D341Med (cell line): ENCODE measurements at regions not wholly inside any gene's neighbourhood (a gene's known extent, or its start where the extent isn't known, plus 50 kb on each side); places are given as distances from the start of the nearest gene placed in this dataset.

Experiments used
- DNase-seq: peaks from one replicate; pipeline ENCODE4 v3.0.0; 2012; ENCODE audit warnings: low spot score

DNA sequence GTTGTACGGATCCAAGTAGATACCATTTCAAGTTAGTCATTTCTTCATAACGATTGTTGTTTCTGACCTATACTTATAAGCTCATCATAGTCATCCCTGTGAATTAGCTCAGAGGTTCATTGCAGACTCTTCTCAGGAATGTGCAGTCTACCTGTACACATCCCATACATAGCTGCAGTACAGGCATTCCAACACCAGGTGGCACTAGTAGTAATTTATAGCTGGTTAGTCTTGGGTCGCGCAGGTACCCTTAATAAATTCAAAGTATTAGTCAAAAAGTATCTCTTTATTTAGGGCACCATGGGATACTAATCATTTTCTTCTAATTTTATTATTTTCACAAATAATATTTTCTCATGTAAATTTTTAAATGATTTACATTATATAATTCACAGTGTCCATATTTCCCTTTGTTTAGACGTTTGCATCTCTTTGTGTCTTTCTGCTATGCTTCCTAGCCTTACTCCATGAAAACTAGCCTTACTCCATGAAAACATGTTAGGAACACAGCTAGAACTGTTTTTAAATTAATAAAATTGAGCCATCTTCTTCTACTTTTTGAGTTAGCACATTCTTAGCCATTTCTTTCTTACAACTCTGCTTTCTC, 128.6 kb upstream of the FAM83B start:
- peak; percentile 48 for DNase-seq

DNA sequence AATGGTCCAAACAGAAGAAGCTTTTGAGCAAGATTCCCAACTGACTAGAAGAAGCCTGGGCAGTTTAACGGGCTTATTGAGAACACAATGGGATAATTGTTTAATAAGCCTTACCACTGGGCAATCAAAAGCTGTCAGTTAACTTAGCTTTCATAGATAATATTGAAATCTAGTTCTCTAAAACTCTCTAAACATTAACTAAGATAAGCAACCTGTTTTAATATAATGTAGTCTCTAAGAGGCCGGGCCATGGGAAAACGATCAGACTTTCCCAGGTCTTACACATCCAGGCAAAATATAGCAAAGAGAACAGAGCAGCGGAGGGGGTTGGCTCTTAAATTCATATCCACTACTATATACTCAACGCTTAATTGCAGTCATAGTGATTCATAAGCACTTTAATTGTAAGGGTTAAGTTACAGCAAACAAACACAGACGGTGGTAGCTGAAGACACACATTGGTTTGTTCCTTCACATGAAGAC, 128.0 kb upstream of the FAM83B start:
- no peak for DNase-seq

DNA sequence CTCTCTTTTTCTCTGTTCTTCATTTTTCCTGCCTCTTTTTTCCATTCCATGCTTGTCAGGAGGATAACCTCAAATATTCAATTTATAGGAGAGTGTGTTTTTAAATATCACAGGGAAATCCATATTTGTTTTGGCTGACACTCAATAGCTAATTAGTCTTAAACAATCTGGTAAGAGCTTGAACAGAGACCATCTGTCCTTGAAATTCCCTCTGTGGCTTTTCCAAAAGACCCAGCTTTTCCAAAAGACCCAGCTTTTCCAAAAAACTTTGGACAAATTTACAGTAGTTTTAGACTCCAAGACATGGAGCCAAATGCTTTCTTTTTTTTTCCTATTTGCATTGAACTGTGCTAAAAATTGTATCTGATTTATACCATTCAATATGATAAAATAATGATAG, 127.4 kb upstream of the FAM83B start:
- DNase-seq, result no peak

DNA sequence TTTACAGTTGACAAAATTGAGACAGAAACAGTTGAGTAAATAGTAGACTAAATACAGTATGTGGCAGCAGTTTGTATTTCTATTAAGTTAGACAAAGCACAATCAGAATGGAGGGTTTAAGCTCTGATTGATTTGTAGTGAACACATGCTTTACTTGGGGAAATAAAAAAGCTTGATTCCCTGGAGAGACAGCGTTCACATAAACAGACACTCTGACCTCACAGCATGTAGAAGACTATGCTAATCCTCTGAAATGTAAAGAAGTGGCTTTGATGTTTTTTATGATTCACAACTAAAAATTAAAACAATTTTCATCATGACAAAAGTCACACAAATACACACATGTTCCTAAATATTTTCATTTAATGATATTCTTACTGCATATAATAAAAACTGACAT, 126.9 kb upstream of the FAM83B start:
- DNase-seq, result no peak

DNA sequence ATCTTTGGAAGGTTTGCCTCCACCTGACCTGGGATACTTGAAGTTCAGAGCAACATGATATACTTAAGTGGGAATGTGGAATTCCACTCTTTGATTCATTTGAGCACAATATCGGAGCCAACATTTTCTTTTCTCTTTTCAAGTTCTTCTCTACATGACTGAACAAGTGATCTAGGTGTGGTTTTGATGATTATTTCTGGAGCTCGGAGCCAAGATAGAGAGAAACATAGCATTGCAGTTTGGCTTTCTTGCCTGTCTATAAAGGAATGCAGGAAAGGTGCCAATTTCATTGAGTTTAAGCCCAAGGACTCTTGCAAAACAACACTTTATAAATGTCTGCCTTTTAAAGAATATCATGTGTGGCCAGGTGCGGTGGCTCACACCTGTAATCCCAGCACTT, 124.2 kb upstream of the FAM83B start:
- DNase-seq, result no peak

DNA sequence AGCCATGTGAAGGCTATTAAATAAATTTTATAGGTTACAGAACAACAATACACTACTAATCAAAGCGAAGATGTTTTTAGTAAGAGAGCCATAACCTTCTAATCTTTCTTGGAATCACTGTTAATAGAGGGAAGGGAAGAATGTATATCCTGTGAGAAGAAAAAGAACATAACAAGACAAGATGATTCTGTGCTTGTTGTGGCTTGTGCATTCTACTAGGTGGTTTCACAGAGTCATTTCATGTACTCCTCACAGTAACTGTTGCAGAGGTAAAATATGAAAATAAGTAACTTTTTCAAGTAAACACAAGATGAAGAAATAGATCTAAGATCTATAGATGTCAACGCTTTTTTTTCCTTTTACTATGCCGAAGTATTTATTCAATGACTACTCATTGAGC, 116.9 kb upstream of the FAM83B start:
- DNase-seq, result no peak

DNA sequence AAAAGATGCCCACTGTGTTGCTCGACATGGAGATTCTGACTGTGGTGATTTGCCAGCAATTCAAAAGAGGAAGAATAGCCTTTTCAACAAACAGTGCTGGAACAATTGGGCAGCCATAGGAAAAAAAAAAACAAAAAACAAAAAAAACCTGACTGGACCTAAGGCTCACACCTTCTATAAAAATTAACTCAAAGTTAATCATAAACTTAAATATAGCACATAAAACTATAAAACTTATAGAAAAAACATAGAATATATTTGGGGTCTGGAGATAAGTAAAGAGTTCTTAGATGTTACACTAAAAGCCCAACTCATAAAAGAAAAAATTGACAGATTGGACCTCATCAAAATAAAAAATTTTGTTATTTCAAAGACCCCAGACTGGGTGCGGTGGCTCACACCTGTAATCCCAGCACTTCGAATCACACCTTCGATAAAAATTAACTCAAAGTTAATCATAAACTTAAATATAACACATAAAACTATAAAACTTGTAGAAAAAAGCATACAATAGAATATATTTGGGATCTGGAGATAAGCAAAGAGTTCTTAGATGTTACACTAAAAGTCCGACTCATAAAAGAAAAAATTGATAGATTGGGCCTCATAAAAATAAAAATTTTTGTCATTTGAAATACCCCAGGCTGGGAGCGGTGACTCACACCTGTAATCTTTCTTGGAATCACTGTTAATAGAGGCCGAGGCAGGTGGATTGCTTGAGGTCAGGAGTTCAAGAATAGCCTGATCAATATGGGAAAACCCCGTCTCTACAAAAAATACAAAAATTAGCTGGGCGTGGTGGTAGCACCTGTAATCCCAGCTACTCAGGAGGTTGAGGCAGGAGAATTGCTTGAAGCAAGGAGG, 115.6 kb upstream of the FAM83B start:
- DNase-seq, result no peak

DNA sequence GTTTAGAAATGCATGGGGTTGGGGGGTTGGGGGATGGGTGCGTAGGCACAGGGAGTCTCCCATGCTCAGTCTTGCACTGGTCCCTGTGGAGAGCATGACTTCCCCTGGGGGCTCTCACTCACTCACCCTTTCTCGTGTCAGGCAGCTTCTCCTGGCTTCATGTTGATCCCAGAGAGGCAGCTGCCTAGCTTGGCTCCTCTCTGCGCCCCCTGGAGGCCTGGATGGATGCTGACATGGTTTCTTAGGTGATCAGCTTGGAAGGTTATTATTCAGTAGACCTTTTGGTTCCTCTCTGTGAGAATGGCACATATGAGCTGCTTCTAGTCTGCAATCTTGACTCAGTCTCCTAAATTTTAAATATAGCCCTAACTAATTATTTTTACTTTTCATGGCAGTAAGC, 109.3 kb upstream of the FAM83B start:
- DNase-seq, result peak; percentile 15

DNA sequence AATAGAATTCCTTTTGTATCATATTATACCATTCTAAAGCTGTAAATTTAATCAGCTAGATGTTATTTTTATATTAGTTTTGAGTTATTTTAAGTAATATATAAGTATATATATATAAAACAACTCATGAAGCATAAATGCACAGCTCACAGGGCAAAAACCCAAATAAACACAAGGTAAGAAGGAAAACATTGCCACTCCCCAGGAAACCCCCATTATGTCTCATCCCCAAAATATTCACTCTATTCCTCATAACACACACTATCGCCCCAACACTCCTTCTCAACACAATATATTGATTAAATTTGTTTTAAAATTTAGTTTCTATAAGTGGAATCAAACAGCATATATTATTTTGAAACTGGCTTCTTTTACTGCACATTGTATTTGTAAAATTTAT, 98.6 kb upstream of the FAM83B start:
- DNase-seq, result no peak

DNA sequence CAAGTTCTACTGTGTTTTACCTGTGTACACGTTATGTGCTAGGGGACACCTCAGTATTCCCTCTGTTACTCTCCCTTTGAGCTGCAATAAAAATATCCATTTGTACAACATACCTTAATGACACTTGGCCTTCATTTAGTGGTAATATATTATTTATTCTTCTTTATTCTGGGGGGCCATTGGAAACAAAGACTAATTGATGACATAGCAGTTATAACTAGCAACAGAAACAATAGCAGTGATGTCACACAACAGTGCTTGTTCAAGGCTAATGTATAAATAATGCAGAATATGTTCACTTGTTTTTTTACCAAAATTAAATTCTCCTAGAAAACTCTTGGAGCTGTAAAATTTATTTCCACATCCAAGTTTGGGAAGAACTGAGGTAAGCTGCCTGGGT, 92.2 kb upstream of the FAM83B start:
- DNase-seq, result no peak

DNA sequence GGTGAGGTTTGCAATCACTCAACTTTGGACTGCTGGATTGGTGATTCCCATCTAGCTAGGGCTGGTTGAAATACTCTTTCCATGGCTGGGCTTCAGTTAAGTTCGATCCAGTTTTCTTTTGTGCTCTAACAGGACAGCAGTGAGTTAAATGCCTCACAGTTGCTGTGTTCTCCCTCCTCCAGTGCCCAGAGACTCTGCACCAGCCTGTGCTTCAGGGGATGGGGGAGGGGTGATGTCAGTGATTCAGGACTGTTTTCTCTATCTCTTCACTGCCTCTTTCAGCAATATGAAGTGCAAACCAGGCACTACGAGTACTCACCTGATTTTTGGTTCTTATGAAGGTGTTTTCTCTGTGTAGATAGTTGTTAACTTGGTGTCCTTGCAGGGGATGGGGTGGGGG, 88.2 kb upstream of the FAM83B start:
- no peak for DNase-seq

DNA sequence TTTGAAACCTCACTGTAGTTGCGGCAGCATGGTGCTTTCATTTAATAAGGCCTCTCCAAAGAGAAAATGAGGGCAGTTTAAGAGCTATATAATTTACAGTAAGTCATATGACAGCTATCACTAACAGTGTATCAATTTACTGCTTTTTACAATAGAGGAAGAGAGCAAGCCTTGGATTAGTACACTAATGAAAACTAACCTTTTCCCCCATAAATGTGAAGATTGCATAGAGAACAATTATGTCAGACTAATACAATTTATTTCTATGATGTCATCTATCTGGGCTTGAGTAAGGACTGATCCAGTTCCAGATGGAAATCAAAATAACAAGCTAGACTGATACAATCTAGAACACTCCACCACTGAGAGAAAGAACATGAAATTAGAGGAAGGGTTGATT, 78.1 kb upstream of the FAM83B start:
- DNase-seq, result no peak

DNA sequence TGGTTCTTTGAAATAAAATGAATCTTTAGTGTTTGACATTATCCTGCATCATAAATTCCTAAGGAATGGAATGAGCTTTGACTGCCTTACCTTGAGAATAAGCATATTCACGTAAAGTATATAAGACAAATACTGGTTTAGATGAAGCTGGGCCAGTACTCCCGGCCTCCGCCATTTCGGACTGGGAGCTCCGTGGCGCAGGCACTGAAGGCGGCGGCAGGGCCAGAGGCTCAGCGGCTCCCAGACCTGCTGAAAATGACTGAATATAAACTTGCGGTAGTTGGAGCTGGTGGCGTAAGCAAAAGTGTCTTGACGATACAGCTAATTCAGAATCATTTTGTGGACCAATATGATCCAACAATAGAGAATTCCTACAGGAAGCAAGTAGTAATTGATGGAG, 76.2 kb upstream of the FAM83B start:
- no peak for DNase-seq

DNA sequence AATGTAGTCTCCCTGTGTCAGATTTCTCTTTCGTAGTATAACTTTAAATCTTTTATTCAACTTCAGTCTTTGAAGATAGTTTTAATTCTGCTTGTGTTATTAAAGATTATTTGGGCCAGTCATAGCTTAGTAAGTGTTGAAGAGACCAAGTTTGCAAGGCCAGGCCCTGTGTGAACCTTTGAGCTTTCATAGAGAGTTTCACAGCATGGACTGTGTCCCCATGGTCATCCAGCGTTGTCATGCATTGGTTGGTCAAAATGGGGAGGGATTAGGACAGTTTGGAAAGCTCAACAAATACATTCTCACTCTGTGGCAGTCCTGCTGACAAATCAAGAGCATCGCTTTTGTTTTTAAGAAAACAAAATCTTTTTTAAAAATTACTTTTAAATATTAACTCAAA, 74.6 kb upstream of the FAM83B start:
- DNase-seq, result no peak

DNA sequence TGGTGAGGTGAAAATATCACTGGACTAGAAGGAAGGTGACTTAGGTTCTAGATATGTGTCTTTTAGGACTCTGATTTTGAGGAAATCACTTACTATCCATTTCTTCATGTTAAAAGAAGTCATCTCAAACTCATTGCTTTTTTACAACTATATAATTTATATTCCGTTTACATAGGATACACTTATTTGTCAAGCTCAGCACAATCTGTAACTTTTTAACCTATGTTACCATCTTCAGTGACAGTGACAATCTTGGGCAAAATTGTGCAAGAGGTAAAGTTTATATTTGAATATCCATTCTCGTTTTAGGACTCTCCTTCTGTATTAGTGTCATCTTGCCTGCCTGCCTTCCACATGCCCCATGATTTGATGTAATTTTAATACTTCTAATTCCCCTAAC, 74.0 kb upstream of the FAM83B start:
- DNase-seq, result no peak

DNA sequence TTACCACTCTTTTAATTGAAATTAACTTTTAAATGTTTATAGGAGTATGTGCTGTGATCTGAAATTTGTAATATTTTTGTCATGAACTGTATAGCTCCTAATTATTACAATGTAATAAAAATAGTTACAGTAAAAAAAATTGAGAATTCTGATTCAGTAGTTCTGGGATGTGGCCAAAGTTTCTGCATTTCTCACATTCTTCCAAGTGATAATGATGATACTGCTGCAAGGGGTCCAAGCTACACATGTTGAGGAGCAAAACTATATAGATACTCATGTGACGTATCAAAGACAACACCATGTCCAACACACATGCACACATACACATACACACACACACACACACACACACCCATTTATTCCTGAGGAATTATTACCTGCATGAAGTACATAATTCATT, 71.0 kb upstream of the FAM83B start:
- DNase-seq, result no peak

DNA sequence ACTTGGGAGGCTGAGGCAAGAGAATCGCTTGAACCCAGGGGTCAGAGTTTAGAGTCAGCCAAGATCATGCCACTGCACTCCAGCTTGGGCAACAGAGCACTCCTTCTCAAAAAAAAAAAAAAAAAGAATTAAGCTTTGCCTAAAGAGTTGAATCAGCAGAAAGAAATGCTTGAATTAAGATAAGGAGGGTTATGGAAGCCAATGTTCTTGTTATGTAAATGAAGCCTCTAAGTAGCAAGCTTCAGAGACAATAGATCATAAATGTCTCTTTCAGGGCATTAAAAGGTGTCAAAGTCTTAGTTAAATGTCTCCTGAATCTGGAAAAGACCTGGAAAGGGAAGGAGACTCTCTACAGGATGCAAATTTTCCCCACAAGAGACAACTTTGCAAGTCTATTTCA, 69.7 kb upstream of the FAM83B start:
- no peak for DNase-seq

DNA sequence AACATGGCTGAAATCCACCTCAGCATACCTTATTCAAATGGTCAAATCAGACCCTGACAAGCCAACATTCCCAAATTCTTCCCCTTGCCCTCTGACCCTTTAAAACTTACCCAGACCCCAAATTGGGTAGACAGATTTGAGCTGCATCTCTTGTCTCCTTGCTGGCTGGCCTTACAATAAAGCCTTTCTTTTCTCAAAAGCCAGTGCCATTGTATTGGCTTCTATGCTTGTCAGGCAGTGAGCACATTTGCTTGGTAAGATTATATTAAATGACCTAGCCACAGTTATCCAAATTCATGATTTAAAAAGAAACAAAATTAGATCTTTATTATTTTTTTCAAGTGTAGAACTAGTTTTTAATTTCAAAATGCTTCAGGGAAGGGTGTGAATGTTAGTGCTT, 67.8 kb upstream of the FAM83B start:
- DNase-seq, result no peak

DNA sequence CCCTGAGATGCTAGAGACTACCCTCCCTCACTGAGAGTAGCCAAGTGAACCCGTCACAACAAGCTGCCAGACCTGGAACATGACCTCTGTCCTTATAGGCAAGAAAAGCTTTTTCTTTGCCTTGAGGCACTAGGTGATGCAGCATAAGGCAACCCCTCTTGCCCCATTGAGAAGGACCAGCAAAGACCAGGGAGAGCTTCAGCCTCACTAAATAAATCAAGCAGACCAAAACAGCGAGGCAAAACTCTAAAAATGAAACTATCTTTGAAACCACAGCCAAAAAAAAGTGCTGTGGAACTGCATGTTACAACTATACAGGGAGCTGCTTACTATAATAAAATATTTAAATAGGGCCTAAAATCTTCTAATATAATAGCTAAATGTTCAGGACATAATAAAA, 62.6 kb upstream of the FAM83B start:
- DNase-seq, result no peak

DNA sequence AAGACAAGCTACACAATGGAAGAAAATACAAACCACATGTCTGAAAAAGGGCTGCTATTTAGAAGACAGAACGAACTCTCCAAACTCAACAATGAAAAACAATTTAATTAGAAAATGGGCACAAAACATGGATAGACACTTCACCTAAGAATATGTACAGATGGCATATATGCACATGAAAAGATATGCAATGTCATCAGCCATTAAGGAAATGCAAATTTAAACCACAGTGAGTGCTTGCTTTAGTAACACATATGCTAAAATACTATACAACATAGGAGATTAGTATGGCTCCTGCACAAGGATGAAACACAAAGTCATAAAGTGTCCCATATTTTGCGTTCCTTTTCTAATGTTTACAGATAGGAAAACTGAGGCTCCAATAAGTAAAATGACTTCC, 60.4 kb upstream of the FAM83B start:
- no peak for DNase-seq

DNA sequence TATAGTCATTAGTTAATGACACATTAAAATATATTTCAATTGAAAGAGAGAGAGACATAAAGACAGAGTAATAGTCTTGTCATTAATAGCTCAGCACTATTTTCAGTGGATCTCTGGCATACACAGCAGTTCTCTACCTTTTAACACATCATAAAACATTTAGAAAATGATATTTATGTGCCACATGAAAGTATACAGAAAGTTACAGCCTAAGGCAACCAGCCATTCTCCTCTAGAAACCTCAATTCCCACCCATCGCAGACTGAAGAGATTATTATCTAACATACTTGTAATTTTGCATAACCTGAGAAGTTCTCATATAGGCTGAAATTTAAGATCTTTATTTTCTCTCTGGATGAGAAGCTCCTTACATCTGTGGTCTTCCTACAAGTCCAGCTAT, 58.7 kb upstream of the FAM83B start:
- DNase-seq, result no peak
